OCI-M2 (cell line): ENCODE measurements at regions not wholly inside any gene's neighbourhood (a gene's known extent, or its start where the extent isn't known, plus 50 kb on each side); places are given as distances from the start of the nearest gene placed in this dataset.
"Not testable (repeated sequence)": the region's sequence is repeated elsewhere in the genome, so short reads cannot be mapped to it uniquely, and the experiment has no call there.

Experiments used
- DNase-seq: peaks from one replicate; lab custom pipeline; 2025; ENCODE audit not compliant: unreplicated experiment; lab: John Stamatoyannopoulos, UW

DNA sequence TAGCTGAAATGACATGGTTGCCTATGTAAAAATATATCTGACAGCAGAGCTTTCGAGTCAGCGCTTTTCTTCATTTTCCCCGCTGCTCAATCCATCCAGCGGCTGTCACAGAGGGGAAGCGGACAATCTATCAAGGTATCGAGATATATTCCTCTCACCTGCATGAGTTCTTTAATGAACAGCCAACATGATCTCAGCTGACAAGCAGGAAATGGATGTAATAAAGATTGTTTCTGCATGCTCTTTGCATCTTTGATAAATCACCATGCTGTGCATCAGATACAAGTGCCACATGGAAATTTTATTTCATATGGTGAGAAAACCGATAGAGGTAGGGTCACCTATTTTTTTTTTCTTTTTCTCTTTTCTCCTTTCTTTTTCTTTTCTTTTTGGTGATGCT lies 602.3 kb upstream of the MMS22L start:
- no peak for DNase-seq

DNA sequence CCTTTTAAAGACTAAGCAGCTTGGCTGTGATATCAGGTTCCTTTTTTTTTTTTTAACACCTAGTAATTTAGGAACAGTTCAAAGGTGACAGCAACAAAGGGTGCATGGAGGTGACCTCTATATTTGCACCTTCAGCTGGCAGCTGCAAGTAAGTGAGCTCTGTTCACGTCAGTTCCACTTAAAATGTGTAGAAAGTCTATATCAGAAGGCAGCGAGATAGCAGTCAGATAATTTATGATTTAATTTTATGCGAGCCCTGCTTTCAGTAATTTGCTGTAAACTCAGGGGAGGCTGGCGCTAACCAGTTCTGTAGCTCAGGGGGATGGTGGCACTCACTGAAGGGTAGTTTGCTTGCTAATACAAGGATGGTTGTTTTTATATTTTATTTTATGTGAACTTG lies 602.8 kb upstream of the MMS22L start:
- no peak for DNase-seq

DNA sequence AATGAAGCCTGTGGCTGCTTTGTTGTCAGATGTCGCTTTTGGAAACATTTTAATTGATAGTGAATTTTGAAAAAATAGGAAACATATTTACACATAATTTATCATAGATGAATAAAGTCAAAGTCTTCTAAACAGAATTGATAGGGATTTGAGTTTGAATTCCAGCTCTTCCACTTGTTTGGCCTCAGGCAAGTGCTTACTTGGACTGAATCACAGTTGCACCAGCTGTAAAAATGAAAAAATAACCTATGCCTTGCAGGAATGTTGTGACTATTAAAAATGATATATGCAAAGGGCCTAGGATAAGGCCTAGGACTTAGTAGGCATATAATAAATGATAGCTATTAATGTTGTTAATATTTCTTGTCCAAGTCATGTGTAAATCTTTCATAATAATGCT lies 618.5 kb upstream of the MMS22L start:
- DNase-seq, result no peak

- no peak for DNase-seq
These were observed 626.4 kb upstream of the MMS22L start for GRCh38 chr6:97909380-97909779.

DNA sequence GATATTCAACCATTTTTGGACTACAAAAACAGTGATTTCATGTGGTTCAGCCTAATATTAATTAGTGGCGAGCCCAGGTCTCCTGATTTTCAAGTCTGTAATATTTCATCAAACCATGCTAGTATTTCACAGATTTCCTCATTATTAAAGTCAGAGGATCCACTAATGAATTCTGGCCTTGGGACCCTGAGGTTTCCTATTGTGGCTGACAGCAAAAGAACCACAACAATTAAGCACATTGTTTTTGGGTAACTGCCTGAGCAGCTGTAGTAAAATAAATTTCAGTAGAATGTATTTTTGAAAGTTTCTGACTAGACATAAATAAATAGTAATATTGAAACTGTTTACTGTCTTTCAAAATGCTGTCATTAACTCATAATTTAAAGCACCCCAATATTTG lies 630.7 kb upstream of the MMS22L start:
- no peak for DNase-seq

DNA sequence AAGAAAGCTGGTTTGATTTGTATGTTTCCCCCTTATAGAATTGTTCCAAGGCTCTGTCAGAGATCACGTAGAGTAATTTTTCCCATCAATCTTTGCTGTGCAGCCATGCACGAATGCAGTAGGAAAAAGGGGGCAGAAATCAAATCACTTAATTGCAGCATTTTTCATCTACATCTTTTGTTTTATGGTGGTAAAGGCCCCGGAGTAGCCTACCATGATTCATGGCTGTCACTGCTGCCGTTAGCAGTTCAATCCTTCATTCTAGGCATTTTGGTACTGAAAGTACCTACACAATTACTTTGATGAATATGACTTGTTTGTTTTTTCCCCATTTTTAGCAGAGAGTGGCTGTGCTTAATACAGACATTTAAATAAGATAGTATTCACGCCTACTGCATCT lies 631.9 kb upstream of the MMS22L start:
- no peak for DNase-seq

DNA sequence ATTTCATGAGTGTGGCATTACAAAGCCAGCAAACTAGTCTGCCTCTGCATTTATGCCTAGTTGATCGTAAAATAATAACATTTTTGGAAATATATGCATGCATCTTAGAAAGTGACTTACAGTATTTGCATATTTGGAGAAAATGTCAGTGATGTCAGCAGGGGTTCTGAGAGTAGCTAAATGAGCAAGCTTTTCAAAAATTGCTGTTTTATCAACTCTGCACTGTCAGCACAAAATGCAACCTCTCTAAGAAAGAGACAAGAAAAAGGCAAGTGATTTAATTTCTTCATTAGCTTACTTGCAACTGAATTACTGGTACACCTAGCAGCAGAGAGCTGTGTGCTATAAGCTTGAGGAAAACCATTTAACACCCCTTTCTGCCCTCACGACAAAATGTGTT lies 632.5 kb upstream of the MMS22L start:
- no peak for DNase-seq

- DNase-seq, result no peak
These were observed 634.4 kb upstream of the MMS22L start for GRCh38 chr6:97917369-97917768.

DNA sequence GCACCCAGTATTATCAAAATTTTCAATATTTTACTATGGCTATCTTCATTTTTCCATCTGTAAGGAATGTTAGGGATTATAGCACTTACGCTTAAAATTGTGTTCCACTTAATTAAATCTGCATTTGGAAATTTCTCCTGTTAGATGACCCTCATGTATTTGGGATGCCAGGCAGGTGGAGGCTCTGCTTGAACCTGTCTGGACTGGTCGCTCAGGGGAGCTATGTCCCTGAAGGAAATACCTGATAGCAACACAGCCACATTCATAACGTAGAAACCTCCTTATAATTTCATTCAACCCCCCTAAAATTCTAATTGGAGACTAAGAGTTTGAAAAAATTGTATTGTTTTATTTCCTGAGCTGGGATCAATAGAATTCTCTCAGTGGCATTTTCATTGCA lies 636.0 kb upstream of the MMS22L start:
- DNase-seq, result no peak

DNA sequence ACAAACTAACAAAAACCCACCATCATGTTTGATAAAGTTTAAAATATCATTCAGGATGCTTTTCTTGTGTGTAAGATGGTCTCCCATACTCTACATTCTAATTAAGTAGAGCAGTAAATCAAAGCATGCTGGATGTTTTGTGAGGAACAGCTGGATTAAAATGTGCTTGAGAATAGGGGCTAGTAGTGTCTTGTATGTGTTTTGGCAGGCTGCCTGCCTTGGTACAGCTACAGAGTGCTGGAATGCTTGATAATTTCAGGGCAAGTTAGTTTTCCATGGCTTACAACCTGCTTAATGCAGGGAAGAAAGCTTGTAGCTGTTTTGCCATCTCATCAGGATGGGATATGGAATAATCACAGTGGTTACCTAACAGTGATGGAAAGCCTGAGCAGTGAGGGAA lies 636.6 kb upstream of the MMS22L start:
- no peak for DNase-seq

DNA sequence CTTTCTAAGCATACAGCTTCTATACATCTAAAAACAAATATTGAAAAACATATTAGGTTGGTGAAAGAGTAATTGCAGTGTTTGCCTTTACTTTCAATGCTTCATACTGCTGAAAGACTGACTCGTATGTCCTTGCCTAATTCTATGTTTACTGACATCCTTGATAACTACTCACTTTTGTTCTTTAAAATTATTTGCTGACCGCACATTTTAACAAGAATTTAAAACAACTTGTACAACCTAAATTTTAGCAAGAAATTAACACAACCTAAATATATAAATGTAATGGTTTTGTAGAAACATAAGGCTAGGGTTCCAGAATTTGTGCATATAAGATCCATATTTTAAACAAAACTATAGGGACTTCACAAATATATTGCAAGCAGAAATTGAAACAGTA lies 640.2 kb upstream of the MMS22L start:
- DNase-seq, result no peak

DNA sequence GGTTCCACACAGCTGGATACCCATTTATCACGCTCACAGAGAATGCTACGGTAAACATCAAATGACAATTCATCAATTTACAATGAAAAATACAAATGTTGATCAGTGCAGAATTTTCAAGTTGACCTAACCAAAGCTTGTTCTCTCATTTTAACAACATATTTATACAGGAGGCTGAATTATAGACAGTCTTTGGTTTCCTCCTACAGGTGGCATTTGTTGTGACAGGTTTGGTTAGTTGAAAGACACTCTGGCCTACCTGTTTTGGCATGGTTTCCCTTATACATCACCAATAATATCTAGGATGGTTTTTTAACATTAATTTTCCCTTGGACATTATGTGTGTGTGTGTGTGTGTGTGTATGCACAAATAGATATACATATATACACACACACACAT lies 642.5 kb upstream of the MMS22L start:
- DNase-seq, result no peak

GRCh38 chr6:97939440-97940168 lies 656.6 kb upstream of the MMS22L start:
- no peak for DNase-seq

DNA sequence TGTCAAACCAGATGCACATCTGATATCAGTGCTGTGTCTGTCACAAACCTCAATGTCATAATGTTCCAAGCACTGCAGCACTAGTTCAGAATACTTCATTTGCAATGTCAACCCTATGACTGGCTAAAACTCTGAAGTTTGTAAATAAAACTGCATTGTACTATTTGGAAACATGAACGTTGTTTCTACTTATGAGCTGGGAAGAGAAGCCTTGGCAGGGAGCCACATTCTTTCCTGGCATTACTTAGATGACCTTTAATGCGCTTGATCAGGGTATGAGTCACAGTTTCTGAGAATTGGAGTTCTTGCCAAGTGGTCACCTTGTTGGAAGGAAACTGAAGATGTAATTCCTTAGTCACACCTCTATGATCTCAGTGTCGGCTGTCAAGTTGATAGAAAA lies 664.8 kb upstream of the MMS22L start:
- DNase-seq, result no peak

DNA sequence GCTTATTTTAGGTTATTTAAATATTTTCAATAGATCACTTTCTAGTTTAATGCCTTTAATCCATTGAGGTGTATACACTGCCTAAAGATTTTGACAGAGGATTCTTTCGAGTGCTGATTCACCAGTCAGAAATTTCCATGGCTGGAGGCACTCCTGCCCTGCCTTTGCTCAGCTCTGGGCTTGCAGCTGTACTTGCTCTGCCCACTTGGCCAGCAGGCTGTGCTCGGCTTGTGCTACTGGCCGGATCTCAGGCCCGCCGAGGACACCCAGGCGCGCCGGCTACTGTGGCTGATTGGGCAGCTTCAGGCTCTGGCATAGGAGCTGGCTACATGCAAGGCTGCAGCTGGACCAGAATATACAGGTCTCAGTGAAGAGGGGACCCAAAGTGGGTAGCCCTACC lies 675.1 kb upstream of the MMS22L start:
- DNase-seq, result no peak

GRCh38 chr6:97963193-97963592 lies 680.2 kb upstream of the MMS22L start:
- DNase-seq, result no peak

GRCh38 chr6:97969065-97969464 lies 686.0 kb upstream of the MMS22L start:
- DNase-seq, result no peak

- DNase-seq, result no peak
These were observed 694.1 kb upstream of the MMS22L start for GRCh38 chr6:97977084-97977483.

GRCh38 chr6:97978855-97979271 lies 695.8 kb upstream of the MMS22L start:
- DNase-seq, result no peak

GRCh38 chr6:97979285-97979684 lies 696.3 kb upstream of the MMS22L start:
- DNase-seq, result not testable (repeated sequence)

- no peak for DNase-seq
These were observed 706.4 kb upstream of the MMS22L start for GRCh38 chr6:97989451-97989850.

DNA sequence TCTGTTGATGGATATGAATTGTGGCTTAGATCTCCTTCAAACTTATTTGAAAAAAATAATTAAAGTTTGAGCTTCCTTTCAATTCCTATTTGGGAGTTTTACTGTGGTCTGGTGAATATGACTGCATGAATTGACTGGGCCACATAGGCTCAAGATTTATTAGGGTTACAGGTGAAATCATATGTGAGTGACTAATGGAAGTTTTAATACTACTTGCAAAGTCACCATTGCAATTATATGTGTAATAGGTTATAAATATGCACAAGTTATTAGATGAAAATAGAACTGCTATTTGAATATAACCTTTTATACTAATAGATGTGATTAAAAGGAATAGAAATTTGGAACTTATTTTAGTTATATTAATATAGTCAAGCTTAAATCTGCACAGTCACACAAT lies 712.1 kb upstream of the MMS22L start:
- no peak for DNase-seq

- DNase-seq, result no peak
These were observed 719.7 kb upstream of the MMS22L start for GRCh38 chr6:98002678-98003077.
